OCI-LY1 (cell line): ENCODE measurements at regions not wholly inside any gene's neighbourhood (a gene's known extent, or its start where the extent isn't known, plus 50 kb on each side); places are given as distances from the start of the nearest gene placed in this dataset.
A peak's percentile ranks its signal among the peaks of the same experiment; 100 is the strongest.

Experiments used
- H2AFZ ChIP-seq: fragments of 200-600 bp; sonication (generic), shearing (Covaris generic); 2 replicates; pipeline ENCODE4 v1.6.0; 2014; ENCODE audit warnings: antibody characterized with exemption, mild to moderate bottlenecking, low read length
- H3F3A ChIP-seq: fragments of 200-600 bp; sonication (generic), shearing (Covaris generic); 2 replicates; pipeline ENCODE4 v1.6.0; 2014; ENCODE audit warnings: mild to moderate bottlenecking, antibody characterized with exemption, low read length, moderate library complexity; ENCODE audit not compliant: insufficient read depth
- H3K27ac ChIP-seq: fragments of 200-600 bp; sonication (generic); 2 replicates; pipeline ENCODE4 v1.5.1; 2014; ENCODE audit warnings: low read length, mixed run types, mild to moderate bottlenecking, low read depth; ENCODE audit not compliant: poor library complexity, severe bottlenecking
- H3K27me3 ChIP-seq: fragments of 200-600 bp; sonication (generic); 2 replicates; pipeline ENCODE4 v1.6.0; 2014; ENCODE audit warnings: antibody characterized with exemption, mild to moderate bottlenecking, low read length, moderate library complexity; ENCODE audit not compliant: insufficient read depth
- H3K36me3 ChIP-seq: fragments of 200-600 bp; sonication (generic); 2 replicates; pipeline ENCODE4 v1.6.1; 2014; ENCODE audit warnings: mild to moderate bottlenecking, antibody characterized with exemption, low read length, moderate library complexity, mixed read lengths; ENCODE audit not compliant: insufficient read depth
- H3K4me1 ChIP-seq: fragments of 200-600 bp; sonication (generic); 2 replicates; pipeline ENCODE4 v1.5.1; 2014; ENCODE audit warnings: mild to moderate bottlenecking, low read length, moderate library complexity; ENCODE audit not compliant: insufficient read depth, severe bottlenecking
- H3K4me2 ChIP-seq: fragments of 200-600 bp; sonication (generic), shearing (Covaris generic); 2 replicates; pipeline ENCODE4 v1.6.1; 2014; ENCODE audit warnings: low read length
- H3K4me3 ChIP-seq: fragments of 200-600 bp; sonication (generic); 2 replicates; pipeline ENCODE4 v1.5.1; 2014; ENCODE audit warnings: low read length, low read depth, mild to moderate bottlenecking, mixed read lengths; ENCODE audit not compliant: poor library complexity, severe bottlenecking
- H3K79me2 ChIP-seq: fragments of 200-600 bp; shearing (Covaris generic); 2 replicates; pipeline ENCODE4 v1.6.1; 2016; ENCODE audit warnings: mixed run types, low read length, mixed read lengths; ENCODE audit not compliant: insufficient read depth
- H3K9ac ChIP-seq: fragments of 200-600 bp; sonication (generic), shearing (Covaris generic); 2 replicates; pipeline ENCODE4 v1.6.1; 2014; ENCODE audit warnings: mild to moderate bottlenecking, low read length, mixed read lengths
- H3K9me2 ChIP-seq: fragments of 200-600 bp; sonication (generic), shearing (Covaris generic); 2 replicates; pipeline ENCODE4 v1.6.1; 2014; ENCODE audit warnings: low read depth, mild to moderate bottlenecking, low read length, mixed read lengths
- H3K9me3 ChIP-seq: fragments of 200-600 bp; shearing (Covaris generic); 2 replicates; pipeline ENCODE4 v1.6.1; 2014; ENCODE audit warnings: low read length, mixed read lengths
- H4K20me1 ChIP-seq: fragments of 200-600 bp; sonication (generic), shearing (Covaris generic); 2 replicates; pipeline ENCODE4 v1.6.0; 2016; ENCODE audit warnings: mild to moderate bottlenecking, low read length; ENCODE audit not compliant: insufficient read depth
- EZH2 ChIP-seq: fragments of 200-600 bp; sonication (generic), shearing (Covaris generic); IDR thresholded peaks from 2 replicates; pipeline ENCODE4 v1.8.0; 2017; ENCODE audit warnings: borderline replicate concordance, mixed run types, mild to moderate bottlenecking, antibody characterized with exemption, low read length, moderate library complexity, mixed read lengths
- TF ChIP-seq, protein P1 (sequence below): fragments of 200-600 bp; sonication (generic), shearing (Covaris generic); IDR thresholded peaks from 2 replicates; pipeline ENCODE4 v1.5.1; 2017; ENCODE audit warnings: mild to moderate bottlenecking, antibody characterized with exemption, low read length, moderate library complexity, mixed read lengths

DNA sequence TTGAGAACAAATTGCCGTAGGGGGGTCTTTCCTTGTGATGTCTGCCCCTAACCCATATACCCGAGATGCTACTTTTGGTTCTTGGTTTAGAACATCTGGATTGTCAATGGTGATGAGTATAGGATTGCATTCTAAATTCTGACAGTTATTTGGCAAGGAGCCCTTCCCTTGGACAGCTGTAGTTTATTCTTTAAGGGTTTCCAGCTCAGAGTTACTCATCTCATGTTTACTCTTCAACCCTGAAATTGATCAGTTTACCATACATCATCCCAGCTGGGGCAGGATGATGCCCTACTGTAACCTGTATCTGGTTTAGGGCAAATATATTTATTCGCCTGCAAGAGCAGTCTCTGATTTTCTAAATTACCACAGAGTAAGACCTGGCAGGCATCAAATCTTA, 85.7 kb upstream of the XCR1 start:
- no peaks in the 10 kb centered on the region for H3K27me3 ChIP-seq
- no peak overlapping the region for H3K9ac ChIP-seq
- H3K36me3 ChIP-seq, result no peaks in the 10 kb centered on the region
- H3K79me2 ChIP-seq, result no peaks in the 10 kb centered on the region
- H3K27ac ChIP-seq, result no peak overlapping the region
- no peaks in the 10 kb centered on the region for H3F3A ChIP-seq
- H2AFZ ChIP-seq, result no peak overlapping the region
- no peak for TF ChIP-seq EZH2
- TF ChIP-seq, protein P1, sequence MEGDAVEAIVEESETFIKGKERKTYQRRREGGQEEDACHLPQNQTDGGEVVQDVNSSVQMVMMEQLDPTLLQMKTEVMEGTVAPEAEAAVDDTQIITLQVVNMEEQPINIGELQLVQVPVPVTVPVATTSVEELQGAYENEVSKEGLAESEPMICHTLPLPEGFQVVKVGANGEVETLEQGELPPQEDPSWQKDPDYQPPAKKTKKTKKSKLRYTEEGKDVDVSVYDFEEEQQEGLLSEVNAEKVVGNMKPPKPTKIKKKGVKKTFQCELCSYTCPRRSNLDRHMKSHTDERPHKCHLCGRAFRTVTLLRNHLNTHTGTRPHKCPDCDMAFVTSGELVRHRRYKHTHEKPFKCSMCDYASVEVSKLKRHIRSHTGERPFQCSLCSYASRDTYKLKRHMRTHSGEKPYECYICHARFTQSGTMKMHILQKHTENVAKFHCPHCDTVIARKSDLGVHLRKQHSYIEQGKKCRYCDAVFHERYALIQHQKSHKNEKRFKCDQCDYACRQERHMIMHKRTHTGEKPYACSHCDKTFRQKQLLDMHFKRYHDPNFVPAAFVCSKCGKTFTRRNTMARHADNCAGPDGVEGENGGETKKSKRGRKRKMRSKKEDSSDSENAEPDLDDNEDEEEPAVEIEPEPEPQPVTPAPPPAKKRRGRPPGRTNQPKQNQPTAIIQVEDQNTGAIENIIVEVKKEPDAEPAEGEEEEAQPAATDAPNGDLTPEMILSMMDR, result no peak
- H3K9me3 ChIP-seq, result no peaks in the 10 kb centered on the region
- H3K4me2 ChIP-seq, result no peak overlapping the region
- H3K9me2 ChIP-seq, result no peaks in the 10 kb centered on the region
- no peak overlapping the region for H3K4me3 ChIP-seq
- peaks cover 10% of the 10 kb centered on the region for H3K4me1 ChIP-seq
- no peaks in the 10 kb centered on the region for H4K20me1 ChIP-seq

DNA sequence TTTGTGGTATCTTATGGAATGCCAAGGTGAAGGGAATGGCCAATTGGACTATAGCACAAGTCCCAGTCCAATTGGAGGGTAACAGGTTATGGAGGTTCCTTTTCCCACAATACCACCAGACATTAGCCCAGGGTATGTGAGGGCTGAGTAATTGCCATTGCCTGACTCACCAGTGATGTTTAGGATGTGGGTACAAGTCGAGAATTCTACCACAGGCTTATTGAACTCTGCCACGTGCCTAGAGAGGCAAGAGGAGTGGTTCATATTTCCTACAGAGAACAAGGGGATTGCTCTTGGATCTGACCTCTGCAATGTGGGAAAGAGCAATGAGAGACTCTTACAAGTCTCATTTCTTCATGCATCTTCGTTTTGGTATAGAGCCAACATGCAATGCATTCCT, 85.0 kb upstream of the XCR1 start:
- no peaks in the 10 kb centered on the region for H4K20me1 ChIP-seq
- no peak overlapping the region for H3K27ac ChIP-seq
- no peak overlapping the region for H3K4me2 ChIP-seq
- H3K79me2 ChIP-seq, result no peaks in the 10 kb centered on the region
- H3F3A ChIP-seq, result no peaks in the 10 kb centered on the region
- no peak overlapping the region for H2AFZ ChIP-seq
- H3K36me3 ChIP-seq, result no peaks in the 10 kb centered on the region
- no peak overlapping the region for H3K9ac ChIP-seq
- no peaks in the 10 kb centered on the region for H3K9me3 ChIP-seq
- no peaks in the 10 kb centered on the region for H3K9me2 ChIP-seq
- no peak overlapping the region for H3K4me3 ChIP-seq
- H3K27me3 ChIP-seq, result no peaks in the 10 kb centered on the region
- TF ChIP-seq EZH2, result no peak
- TF ChIP-seq, protein P1, result no peak
- H3K4me1 ChIP-seq, result peaks cover 10% of the 10 kb centered on the region

DNA sequence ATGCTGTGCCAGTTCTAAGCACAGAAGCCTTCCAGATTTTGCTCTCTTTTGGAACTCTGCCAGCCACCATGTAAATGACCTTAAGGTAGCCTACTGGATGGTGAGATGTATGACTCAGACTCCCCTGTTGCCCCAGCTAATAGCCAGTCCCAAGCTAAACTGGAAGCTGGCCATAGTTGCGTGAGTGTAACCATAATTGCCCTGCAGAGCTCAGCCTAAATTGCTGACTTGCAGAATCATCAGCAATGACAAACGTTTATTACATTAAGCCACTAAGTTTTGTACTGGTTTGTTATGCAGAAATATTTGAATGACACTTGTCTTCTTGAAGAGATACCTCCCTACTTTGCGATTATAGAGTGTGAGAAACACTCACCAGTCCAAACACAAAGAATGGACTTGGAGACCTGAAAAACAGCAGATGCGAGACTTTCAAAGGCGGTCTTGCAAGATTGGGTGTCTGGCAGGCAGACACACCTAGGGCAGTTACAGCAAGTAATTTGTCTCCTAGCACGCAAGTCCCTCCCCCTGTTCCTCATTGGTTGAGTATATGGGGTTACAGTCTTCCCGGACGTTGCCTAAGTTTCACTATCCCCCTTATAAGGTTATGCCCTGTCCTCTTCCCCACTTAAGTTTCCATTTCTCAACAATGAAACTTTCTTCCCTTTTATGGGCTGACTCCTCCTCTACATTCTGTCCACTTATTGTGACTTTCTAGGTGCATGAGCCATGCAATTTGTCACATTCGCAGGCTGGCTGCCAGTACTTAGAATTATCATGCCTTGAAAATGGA, 83.6 kb upstream of the XCR1 start:
- peak overlapping the region; percentile 18; the same call in 1 of the 2 replicates for H3K4me2 ChIP-seq
- H3K9me3 ChIP-seq, result no peaks in the 10 kb centered on the region
- H3K9ac ChIP-seq, result no peak overlapping the region
- no peak overlapping the region for H2AFZ ChIP-seq
- peaks cover 10% of the 10 kb centered on the region for H3K4me1 ChIP-seq
- H3K79me2 ChIP-seq, result no peaks in the 10 kb centered on the region
- H3K9me2 ChIP-seq, result no peaks in the 10 kb centered on the region
- no peak for TF ChIP-seq EZH2
- TF ChIP-seq, protein P1, result no peak
- H4K20me1 ChIP-seq, result no peaks in the 10 kb centered on the region
- no peaks in the 10 kb centered on the region for H3K27me3 ChIP-seq
- H3K36me3 ChIP-seq, result no peaks in the 10 kb centered on the region
- H3K4me3 ChIP-seq, result peak overlapping the region; percentile 12
- H3F3A ChIP-seq, result no peaks in the 10 kb centered on the region
- H3K27ac ChIP-seq, result no peak overlapping the region
